ENCODE measurements at regions not wholly inside any gene's neighbourhood (a gene's known extent, or its start where the extent isn't known, plus 50 kb on each side); places are given as distances from the start of the nearest gene placed in this dataset.

- Histone ChIP-seq H2AK5ac (ENCODE audit: low read depth, low read length) (no peak overlapping the region), H2BK15ac (ENCODE audit: low read length) (no peak overlapping the region), H3K27me3 (ENCODE audit: control insufficient read depth in 3 of 3, insufficient read depth in 3 of 3, low read depth in 1 of 3, low read length in 3 of 3) (no peaks in the 10 kb centered on the region), H3K79me1 (ENCODE audit: low read depth, low read length) (no peaks in the 10 kb centered on the region), H3K27ac (replicated peaks; ENCODE audit: low read length) (no peak overlapping the region), H3K14ac (ENCODE audit: low read length) (no peak overlapping the region), H4K91ac (ENCODE audit: low read depth, low read length, poor library complexity) (no peak overlapping the region), H3K9me3 (replicated peaks in 1 of 2; ENCODE audit: control insufficient read depth in 2 of 2, insufficient read depth in 1 of 2, low read depth in 1 of 2, low read length in 2 of 2) (no peaks in the 10 kb centered on the region), H2BK5ac (ENCODE audit: low read length) (no peak overlapping the region), H4K8ac (ENCODE audit: low read depth, low read length) (no peak overlapping the region), H2AFZ (ENCODE audit: low read length) (no peak overlapping the region), H3K18ac (ENCODE audit: low read length) (no peak overlapping the region), H3K9ac (ENCODE audit: low read depth, low read length, poor library complexity) (no peak overlapping the region), H2BK12ac (ENCODE audit: low read length) (no peak overlapping the region), H3K23ac (ENCODE audit: low read depth, low read length, poor library complexity) (no peak overlapping the region), H3K4ac (ENCODE audit: low read length) (no peak overlapping the region), H3K36me3 (replicated peaks in 1 of 2; ENCODE audit: control insufficient read depth in 2 of 2, insufficient read depth in 2 of 2, low read length in 2 of 2) (no peaks in the 10 kb centered on the region), H3K4me2 (ENCODE audit: insufficient read depth, low read length, poor library complexity, severe bottlenecking) (no peak overlapping the region), H3K4me3 (ENCODE audit: low read length in 2 of 2) (no peak overlapping the region), H2BK120ac (ENCODE audit: low read depth, low read length) (no peak overlapping the region), H3K4me1 (ENCODE audit: control insufficient read depth in 2 of 2, insufficient read depth in 1 of 2, low read depth in 1 of 2, low read length in 2 of 2) (no peaks in the 10 kb centered on the region)
- no CpG with 5 or more reads among the region's 1 CpG for WGBS, 2 donors (ENCODE audit: extremely low coverage in 2 of 2, insufficient read length in 2 of 2, insufficient replicate concordance in 1 of 2)
- no peak for DNase-seq (ENCODE audit: low spot score)
Measured at GRCh38 chr4:177605252-177605651, 163.0 kb upstream of the AGA start.

- peak overlapping the region; percentile 43 for H3K23ac ChIP-seq (ENCODE audit: low read depth, low read length, poor library complexity)
- H3K18ac ChIP-seq (ENCODE audit: low read length): peak overlapping the region; percentile 90
- H4K8ac ChIP-seq (ENCODE audit: low read depth, low read length): peak overlapping the region; percentile 82
- H3K27ac ChIP-seq (replicated peaks; ENCODE audit: low read length): no peak overlapping the region
- no peak overlapping the region for H2BK5ac ChIP-seq (ENCODE audit: low read length)
- no peaks in the 10 kb centered on the region for H3K4me1 ChIP-seq (ENCODE audit: control insufficient read depth in 2 of 2, insufficient read depth in 1 of 2, low read depth in 1 of 2, low read length in 2 of 2)
- H2BK12ac ChIP-seq (ENCODE audit: low read length): no peak overlapping the region
- no CpG with 5 or more reads among the region's 28 CpGs for WGBS, 2 donors (ENCODE audit: extremely low coverage in 2 of 2, insufficient read length in 2 of 2, insufficient replicate concordance in 1 of 2)
- no peaks in the 10 kb centered on the region for H3K36me3 ChIP-seq (replicated peaks in 1 of 2; ENCODE audit: control insufficient read depth in 2 of 2, insufficient read depth in 2 of 2, low read length in 2 of 2)
- no peak overlapping the region for H2AK5ac ChIP-seq (ENCODE audit: low read depth, low read length)
- H3K27me3 ChIP-seq (ENCODE audit: control insufficient read depth in 3 of 3, insufficient read depth in 3 of 3, low read depth in 1 of 3, low read length in 3 of 3): no peaks in the 10 kb centered on the region
- H3K9ac ChIP-seq (ENCODE audit: low read depth, low read length, poor library complexity): no peak overlapping the region
- no peak overlapping the region for H2BK120ac ChIP-seq (ENCODE audit: low read depth, low read length)
- no peak overlapping the region for H2BK15ac ChIP-seq (ENCODE audit: low read length)
- H3K4me2 ChIP-seq (ENCODE audit: insufficient read depth, low read length, poor library complexity, severe bottlenecking): no peak overlapping the region
- peak overlapping the region; percentile 35 for H2AFZ ChIP-seq (ENCODE audit: low read length)
- no peak overlapping the region for H4K91ac ChIP-seq (ENCODE audit: low read depth, low read length, poor library complexity)
- H3K14ac ChIP-seq (ENCODE audit: low read length): no peak overlapping the region
- no peak for DNase-seq (ENCODE audit: low spot score)
- peak overlapping the region in 1 of 2 donors; percentile 14 for H3K4me3 ChIP-seq (ENCODE audit: low read length in 2 of 2)
- no peaks in the 10 kb centered on the region for H3K9me3 ChIP-seq (replicated peaks in 1 of 2; ENCODE audit: control insufficient read depth in 2 of 2, insufficient read depth in 1 of 2, low read depth in 1 of 2, low read length in 2 of 2)
- H3K4ac ChIP-seq (ENCODE audit: low read length): no peak overlapping the region
- no peaks in the 10 kb centered on the region for H3K79me1 ChIP-seq (ENCODE audit: low read depth, low read length)
Measured at GRCh38 chr4:177607111-177607573, 164.9 kb upstream of the AGA start.

- Histone ChIP-seq H3K9ac (ENCODE audit: low read depth, low read length, poor library complexity) (no peak overlapping the region), H2BK5ac (ENCODE audit: low read length) (no peak overlapping the region), H3K27ac (replicated peaks; ENCODE audit: low read length) (no peak overlapping the region), H2BK15ac (ENCODE audit: low read length) (no peak overlapping the region), H2AFZ (ENCODE audit: low read length) (no peak overlapping the region), H2AK5ac (ENCODE audit: low read depth, low read length) (no peak overlapping the region), H2BK12ac (ENCODE audit: low read length) (no peak overlapping the region), H3K4ac (ENCODE audit: low read length) (no peak overlapping the region), H3K36me3 (replicated peaks in 1 of 2; ENCODE audit: control insufficient read depth in 2 of 2, insufficient read depth in 2 of 2, low read length in 2 of 2) (no peaks in the 10 kb centered on the region), H3K9me3 (replicated peaks in 1 of 2; ENCODE audit: control insufficient read depth in 2 of 2, insufficient read depth in 1 of 2, low read depth in 1 of 2, low read length in 2 of 2) (no peaks in the 10 kb centered on the region), H2BK120ac (ENCODE audit: low read depth, low read length) (no peak overlapping the region), H4K8ac (ENCODE audit: low read depth, low read length) (no peak overlapping the region), H3K23ac (ENCODE audit: low read depth, low read length, poor library complexity) (no peak overlapping the region), H3K18ac (ENCODE audit: low read length) (no peak overlapping the region), H3K79me1 (ENCODE audit: low read depth, low read length) (no peaks in the 10 kb centered on the region), H3K27me3 (ENCODE audit: control insufficient read depth in 3 of 3, insufficient read depth in 3 of 3, low read depth in 1 of 3, low read length in 3 of 3) (no peaks in the 10 kb centered on the region), H4K91ac (ENCODE audit: low read depth, low read length, poor library complexity) (no peak overlapping the region), H3K4me1 (ENCODE audit: control insufficient read depth in 2 of 2, insufficient read depth in 1 of 2, low read depth in 1 of 2, low read length in 2 of 2) (no peaks in the 10 kb centered on the region), H3K14ac (ENCODE audit: low read length) (no peak overlapping the region), H3K4me2 (ENCODE audit: insufficient read depth, low read length, poor library complexity, severe bottlenecking) (no peak overlapping the region), H3K4me3 (ENCODE audit: low read length in 2 of 2) (no peak overlapping the region)
- no CpG with 5 or more reads among the region's 5 CpGs for WGBS, 2 donors (ENCODE audit: extremely low coverage in 2 of 2, insufficient read length in 2 of 2, insufficient replicate concordance in 1 of 2)
- DNase-seq (ENCODE audit: low spot score): no peak
Measured at GRCh38 chr4:177611974-177612664, 169.9 kb upstream of the AGA start.

- Histone ChIP-seq H2BK120ac (ENCODE audit: low read depth, low read length) (no peak overlapping the region), H3K23ac (ENCODE audit: low read depth, low read length, poor library complexity) (no peak overlapping the region), H2BK5ac (ENCODE audit: low read length) (no peak overlapping the region), H3K27ac (replicated peaks; ENCODE audit: low read length) (no peak overlapping the region), H4K91ac (ENCODE audit: low read depth, low read length, poor library complexity) (no peak overlapping the region), H4K8ac (ENCODE audit: low read depth, low read length) (no peak overlapping the region), H3K27me3 (ENCODE audit: control insufficient read depth in 3 of 3, insufficient read depth in 3 of 3, low read depth in 1 of 3, low read length in 3 of 3) (no peaks in the 10 kb centered on the region), H3K4me3 (ENCODE audit: low read length in 2 of 2) (no peak overlapping the region), H2BK15ac (ENCODE audit: low read length) (no peak overlapping the region), H3K4me2 (ENCODE audit: insufficient read depth, low read length, poor library complexity, severe bottlenecking) (no peak overlapping the region), H3K9me3 (replicated peaks in 1 of 2; ENCODE audit: control insufficient read depth in 2 of 2, insufficient read depth in 1 of 2, low read depth in 1 of 2, low read length in 2 of 2) (no peaks in the 10 kb centered on the region), H2AFZ (ENCODE audit: low read length) (no peak overlapping the region), H3K18ac (ENCODE audit: low read length) (no peak overlapping the region), H2AK5ac (ENCODE audit: low read depth, low read length) (no peak overlapping the region), H3K4me1 (ENCODE audit: control insufficient read depth in 2 of 2, insufficient read depth in 1 of 2, low read depth in 1 of 2, low read length in 2 of 2) (no peaks in the 10 kb centered on the region), H3K36me3 (replicated peaks in 1 of 2; ENCODE audit: control insufficient read depth in 2 of 2, insufficient read depth in 2 of 2, low read length in 2 of 2) (no peaks in the 10 kb centered on the region), H3K79me1 (ENCODE audit: low read depth, low read length) (no peaks in the 10 kb centered on the region), H3K4ac (ENCODE audit: low read length) (no peak overlapping the region), H3K9ac (ENCODE audit: low read depth, low read length, poor library complexity) (no peak overlapping the region), H2BK12ac (ENCODE audit: low read length) (no peak overlapping the region), H3K14ac (ENCODE audit: low read length) (no peak overlapping the region)
- DNase-seq (ENCODE audit: low spot score): no peak
- WGBS, 2 donors (ENCODE audit: extremely low coverage in 2 of 2, insufficient read length in 2 of 2, insufficient replicate concordance in 1 of 2): no CpG with 5 or more reads among the region's 2 CpGs
Measured at GRCh38 chr4:177612684-177613083, 170.4 kb upstream of the AGA start.

Measured in neuronal stem cell (in vitro differentiated cells).